ENCODE measurements at regions not wholly inside any gene's neighbourhood (a gene's known extent, or its start where the extent isn't known, plus 50 kb on each side); places are given as distances from the start of the nearest gene placed in this dataset.
A peak's percentile ranks its signal among the peaks of the same experiment; 100 is the strongest.

DNA sequence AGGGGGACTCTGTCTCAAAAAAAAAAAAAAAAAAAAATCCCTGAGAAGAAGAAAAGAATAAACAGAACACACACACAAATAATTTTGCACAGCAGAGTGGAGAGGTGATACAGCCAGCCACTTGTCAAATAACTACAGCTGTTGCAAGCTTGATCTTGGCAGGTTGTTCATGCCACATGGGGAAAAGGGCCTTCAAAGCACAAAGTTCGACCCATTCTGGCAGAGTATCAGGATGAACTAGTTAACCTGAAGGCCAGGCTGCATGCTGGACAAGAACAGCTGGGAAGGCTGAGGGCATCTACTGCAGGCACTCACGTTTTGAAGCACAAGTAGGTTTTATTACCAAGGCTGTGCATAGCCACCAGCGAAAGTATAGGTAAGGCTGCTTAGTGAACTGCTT lies 104.1 kb downstream of the KCTD15 start:
- DNase-seq, result no peak

DNA sequence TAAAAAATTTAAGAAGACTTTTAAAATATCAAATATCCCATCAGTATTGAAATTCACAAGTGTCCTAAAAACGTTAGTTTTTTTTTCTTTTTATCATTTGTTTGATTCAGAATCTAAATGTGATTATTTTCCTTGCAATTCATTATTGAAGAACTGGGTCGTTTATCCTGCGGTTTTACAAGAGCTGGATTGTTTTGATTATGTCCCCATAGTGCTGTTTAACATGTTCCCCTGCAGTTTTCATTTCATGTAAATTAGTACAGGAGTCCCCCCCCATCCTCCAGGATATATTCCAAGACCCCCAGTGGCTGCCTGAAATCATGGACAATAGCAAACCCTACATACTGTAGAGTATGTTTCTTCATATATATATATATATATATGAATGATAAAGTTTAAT lies 105.7 kb downstream of the KCTD15 start:
- no peak for DNase-seq

DNA sequence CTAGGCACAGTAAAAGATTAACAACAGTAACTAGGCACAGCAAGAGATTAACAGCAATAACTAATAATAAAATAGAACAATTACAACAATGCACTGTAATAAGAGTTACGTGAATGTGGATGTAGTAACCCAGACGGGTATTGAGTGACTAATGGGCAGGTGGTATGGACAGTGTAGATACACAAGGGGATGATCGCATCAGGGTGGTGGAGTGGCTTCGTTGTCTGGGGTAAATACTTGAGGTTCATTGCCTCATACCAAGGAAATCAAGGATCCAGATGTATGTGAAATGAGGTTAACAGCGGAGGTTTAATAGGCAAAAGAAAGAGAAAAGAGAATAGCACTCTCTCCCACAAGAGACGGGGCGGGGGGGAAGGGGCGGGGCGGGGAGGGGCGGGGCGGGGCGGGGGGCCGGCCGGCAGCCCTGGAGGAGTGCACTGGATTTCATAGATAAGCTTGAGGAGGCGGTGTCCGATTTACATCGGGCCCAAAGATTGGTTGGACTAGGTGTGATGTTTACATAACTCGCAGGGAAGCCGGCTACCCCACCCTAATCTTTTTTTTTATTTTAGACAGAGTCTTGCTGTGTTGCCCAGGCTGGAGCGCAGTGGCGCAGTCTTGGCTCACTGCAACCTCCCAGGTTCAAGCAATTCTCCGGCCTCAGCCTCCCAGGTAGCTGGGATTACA lies 106.3 kb downstream of the KCTD15 start:
- DNase-seq, result no peak

DNA sequence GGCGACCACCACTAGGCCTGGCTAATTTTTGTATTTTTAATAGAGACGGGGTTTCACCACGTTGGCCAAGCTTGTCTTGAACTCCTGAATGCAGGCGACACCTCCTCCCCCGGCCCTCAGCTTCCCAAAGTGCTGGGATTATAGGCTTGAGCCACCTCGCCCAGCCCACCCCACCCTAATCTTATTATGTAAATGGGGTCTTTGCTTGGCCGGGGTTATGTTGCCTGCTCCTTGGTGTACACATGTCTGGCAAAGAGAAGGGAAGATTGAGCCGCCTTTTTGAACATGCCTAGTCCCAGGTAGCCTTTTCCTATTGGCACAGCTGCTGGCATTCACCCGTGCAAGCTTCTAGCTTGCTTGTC lies 106.8 kb downstream of the KCTD15 start:
- no peak for DNase-seq

DNA sequence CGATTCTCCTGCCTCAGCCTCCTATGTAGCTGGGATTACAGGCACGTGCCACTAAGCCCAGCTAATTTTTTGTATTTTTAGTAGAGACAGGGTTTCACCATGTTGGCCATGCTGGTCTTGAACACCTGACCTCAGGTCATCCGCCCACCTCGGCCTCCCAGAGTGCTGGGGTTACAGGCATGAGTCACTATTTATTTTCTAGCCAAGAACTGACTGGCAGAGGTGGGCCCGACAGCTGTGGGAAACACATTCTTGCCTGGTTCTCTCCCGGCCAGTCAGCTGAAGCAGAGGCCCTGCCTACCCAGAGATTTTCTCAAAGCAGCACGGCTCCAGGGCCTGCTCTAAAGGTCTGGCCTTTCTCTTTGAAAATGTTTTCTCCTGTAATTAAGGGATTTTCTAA lies 108.0 kb downstream of the KCTD15 start:
- DNase-seq, result no peak

DNA sequence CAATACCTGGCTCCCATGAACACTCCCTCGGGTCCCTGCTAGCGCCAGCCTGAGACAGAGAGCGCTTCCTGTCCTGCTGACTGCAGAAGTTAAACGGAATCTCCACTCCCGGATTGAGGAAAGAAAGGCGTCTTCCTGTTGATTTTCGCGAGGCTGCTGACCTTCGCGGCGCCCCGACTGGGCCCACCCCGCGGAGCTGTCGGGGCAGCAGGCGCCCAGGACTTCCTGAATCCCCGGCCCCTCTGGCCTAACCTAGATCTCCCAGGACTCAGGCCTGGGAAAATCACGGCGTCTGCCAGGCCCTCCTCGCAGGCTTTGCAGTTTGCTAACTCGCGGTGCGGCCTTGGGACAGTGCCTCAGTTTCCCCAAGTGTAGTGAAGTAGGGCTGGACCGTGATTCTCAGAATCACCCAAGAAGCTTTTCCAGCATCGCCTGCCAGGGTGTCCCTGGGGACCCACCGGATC lies 108.8 kb downstream of the KCTD15 start:
- DNase-seq, result no peak

DNA sequence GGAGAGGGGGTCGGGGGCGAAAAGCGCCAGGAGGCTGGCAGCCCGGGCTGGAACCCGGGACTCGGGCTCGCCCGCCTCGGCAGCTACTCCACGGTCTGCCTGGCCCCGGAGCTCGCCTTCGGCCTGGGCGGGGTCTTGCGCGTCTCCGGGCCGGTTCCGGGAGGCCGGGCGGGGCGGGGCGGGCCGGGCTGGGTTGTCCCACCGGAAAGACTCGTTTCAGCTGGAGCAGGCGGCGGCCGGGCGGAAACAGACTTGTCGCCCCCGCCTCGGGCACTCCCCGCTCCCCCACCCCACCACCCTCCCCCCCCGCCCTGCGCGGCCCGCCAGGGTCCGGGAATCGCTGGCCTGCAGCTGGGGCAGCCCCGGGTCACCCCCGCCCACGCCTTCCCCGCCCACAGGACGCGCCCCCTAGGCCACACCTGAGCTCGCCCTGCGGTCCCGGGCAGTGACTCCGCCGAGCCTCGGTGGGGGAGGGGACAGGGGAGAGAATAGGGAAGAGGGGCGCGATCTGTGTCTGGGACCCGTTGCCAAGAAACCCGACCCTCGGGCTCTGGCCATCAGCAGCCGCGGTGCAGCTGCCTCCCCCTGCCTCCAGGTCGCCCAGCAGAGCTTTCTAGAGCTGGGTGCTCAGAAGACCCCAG lies 109.4 kb downstream of the KCTD15 start:
- DNase-seq, result peak; percentile 30

DNA sequence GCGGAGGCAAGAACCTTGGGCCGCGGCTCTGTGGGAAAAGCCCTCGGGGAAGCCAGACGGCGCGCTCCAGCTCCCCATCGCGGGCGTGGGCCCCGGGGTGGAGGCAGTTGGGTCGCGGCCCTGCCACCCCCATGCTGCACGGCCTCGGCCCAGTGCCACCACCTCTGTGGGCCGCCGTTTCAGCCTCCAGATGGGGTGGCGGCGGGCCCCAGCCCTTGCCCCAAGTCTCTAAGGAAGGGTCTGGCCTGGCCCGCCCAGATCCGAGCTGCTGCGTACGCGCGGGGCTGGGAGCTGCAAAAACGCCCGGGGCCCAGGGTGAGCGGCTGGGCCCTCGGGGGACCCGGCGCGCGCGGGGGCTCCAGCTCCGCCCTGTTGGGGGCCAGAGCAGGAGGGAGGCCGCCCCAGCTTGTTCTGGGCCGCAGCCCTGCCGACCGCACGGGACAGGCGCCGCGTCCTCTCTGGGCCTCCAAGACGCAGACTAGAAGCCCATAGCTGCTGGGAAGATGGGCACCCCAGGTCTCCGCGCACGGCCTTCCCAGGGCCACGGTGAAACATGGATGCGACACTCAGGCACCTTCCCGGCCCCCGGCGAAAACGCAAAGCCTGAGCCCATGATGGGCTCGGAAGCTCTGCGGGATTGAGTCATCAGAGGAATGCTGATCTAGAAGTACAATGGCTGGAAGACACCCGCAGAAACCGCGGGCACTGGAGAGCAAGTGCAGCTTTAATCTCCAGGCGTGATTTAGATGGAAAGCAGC lies 110.1 kb downstream of the KCTD15 start:
- DNase-seq, result no peak

DNA sequence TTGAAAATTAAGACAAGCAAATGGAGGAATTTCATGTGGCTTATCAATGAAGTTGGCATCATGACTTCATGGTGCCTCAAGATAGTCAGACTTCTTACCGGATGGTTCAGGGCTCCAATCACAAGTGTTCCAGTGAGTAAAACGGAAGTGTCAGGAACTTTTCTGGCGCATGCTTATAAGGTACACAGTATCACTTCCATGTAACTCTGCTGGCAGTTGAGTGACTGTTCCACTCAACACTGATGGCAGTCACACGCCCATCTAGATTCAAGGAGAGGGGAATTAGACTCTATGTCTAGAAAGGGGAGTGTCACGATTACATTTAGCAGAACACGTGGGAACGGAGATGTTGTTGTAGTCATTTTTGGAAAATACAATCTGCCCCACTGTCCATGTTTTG lies 114.3 kb downstream of the KCTD15 start:
- DNase-seq, result no peak

DNA sequence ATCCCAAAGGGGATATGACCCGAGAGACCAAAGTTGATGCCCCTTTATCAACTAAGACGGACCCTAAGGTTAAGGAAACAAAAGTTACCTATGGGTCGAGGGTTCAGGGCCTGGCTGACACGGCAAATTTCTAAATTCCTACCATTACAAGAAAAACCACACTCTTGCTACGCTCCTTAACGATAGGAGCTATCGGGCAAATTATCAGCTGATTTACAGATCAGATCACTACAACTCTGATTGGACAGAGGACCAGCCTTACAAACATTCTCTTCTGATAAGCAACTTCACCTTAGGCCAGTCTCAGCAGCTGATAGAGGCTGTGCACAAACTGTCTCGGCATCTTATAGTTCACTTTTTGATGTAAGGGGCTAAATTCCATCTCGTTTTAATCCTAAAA lies 117.9 kb downstream of the KCTD15 start:
- DNase-seq, result no peak

DNA sequence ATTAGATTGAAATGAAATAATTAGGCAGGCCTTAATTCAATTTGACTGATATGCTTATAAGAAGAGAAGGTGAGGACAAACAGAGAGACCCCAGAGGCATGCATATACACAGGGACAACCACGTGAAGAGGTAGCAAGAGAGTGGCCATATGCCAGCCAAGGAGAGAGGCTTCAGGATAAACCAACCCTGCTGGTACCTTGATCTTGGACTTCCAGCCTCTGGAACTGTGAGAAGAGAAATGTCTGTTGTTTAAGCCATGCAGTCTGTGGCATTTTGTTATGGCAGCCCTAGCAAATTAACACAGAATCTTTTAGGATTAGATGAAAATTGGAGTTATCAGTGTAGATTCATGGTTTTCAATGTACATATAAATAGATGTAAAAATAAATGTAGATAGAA lies 120.1 kb downstream of the KCTD15 start:
- DNase-seq, result no peak

DNA sequence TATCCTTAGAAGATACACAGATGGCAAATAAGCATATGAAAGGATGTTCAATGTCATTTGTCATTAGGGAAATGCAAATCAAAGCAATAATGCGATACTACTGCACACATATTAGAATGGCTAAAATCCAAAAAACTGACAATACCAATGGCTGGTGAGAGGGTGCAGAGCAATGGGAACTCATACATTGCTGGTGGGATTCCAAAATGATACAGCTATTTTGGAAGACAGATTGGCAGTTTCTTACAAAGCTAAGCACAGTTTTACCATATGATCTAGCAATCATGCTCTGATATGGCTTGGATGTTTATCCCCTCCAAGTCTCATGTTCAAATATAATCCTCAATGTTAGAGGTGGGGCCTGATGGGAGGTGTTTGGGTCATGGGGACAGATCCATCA lies 122.6 kb downstream of the KCTD15 start:
- no peak for DNase-seq

DNA sequence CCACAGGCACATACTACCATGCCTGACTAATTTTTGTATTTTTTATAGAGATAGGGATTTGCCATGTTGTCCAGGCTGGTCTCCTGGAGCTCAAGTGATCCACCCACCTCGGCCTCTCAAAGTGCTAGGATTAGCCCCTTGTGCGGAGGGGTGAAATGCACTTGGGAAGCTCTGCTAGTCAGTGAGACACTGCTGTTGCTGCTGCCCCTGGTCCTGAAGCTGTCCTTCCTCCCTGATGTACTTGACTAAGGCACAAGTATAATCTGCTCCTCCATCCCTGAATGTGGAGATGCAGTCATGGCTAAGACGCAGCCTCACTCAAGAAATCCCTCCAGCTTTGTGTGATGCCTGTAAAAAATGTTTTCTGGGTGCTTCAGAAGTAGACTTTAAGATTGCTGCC lies 124.5 kb downstream of the KCTD15 start:
- DNase-seq, result no peak

DNA sequence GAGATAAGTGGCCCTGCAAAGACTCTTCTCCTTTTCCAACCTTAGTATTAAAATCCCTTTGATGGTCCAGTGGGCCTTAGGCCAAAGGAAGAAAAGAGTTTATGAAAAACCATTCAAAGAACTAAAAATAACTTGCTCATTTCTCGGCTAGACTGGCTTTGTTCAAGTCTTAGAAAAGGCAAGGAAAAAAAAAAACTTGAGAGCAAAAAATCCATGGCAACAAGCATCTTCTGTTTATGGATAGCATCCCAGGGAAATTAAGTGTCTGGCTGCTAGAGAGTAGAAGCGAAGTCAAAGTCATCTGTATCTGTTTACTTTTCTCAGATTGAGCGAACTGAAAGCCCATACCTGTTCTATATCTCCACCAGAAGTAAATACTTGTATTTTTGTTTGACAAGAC lies 129.6 kb downstream of the KCTD15 start:
- no peak for DNase-seq

DNA sequence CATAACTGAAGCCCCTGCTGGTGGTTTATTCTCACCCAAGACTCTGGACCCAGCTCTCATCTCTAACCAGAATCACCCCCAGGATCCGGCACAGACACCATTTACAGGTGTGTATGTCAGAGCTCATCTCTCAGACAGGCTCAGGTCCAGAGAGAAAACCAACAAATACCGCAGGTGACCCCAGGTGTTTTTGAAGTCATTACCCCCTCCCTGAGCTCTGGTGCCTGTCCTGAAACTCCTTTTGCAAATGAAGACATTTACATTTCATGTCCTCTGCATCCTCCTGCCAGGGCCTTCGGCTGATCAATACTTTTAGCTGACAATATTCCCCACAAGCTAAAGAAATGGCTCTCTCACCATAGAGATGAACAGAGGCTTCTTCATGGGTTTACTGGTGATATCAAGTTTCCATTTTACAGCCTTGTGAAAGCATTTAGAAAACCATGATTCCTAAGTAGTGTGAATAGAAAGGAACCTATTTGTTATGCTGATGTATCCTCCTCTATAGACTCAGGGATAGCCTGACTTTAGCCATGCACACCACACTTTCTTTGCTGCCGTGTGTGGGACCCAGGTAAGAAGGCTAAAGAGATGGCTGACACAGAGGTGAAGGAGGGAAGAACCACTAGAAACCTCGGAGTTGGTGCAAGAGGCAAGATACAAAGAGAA lies 131.3 kb downstream of the KCTD15 start:
- no peak for DNase-seq

DNA sequence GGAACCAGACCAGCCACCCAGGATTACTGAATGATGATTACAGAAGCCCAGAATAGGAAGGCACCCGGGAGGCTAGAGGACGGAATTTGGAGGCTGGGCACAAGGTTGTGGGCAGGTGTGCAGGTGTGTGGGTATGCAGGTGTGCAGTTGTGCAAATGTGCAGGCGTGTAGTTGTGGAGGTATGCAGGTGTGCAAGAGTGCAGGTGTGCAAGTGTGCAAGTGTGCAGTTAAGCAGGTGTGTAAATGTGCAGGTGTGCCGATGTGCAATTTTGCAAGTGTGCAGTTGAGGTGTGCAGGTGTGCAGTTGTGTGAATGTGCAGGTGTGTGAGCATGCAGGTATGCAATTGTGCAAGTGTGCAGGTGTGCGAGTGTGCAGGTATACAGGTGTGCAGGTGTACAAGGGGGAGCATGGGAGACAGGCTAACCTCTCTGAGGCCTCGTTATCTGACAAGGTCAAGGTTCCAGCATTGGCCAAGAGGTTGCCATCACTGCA lies 131.8 kb downstream of the KCTD15 start:
- DNase-seq, result no peak

DNA sequence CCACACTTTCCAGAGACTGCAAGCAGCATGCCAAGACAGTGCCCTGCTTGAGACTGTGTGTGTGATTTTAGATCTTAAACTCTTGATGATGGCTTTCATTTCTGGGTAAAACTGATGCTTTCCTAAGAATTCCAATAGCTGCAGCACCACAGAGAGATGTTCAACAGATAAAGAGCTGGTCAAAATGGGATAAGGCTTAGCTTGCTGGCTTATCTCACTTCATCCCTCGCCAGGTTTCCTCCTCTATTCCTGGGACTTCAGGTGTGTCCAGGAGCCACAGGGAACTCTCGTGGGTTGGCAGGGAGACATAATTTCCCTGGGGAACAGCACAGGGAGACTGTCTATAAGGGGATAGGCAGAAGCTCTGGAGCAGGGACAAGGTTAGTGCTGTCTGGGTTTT lies 137.3 kb downstream of the KCTD15 start:
- no peak for DNase-seq

DNA sequence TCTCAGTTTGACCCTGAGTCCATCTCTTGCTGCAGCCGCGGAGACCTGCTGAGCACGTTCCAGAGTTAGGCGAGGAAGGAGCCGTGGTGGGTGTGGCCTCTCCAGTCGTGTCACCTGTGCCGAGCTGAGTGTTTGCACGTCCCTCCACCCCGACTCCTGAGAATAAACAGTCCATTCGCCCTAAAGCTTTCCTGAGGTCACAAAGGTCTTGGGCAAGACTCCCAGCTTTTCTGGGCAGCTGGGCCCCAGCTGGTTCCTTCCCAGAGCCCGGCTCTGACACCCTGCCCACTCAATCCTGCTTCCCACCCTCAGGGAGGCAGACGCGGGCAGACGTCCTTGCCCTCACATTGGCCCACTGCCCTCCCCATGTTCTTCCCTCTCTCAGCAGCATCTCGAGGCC lies 142.2 kb downstream of the KCTD15 start:
- DNase-seq, result no peak

DNA sequence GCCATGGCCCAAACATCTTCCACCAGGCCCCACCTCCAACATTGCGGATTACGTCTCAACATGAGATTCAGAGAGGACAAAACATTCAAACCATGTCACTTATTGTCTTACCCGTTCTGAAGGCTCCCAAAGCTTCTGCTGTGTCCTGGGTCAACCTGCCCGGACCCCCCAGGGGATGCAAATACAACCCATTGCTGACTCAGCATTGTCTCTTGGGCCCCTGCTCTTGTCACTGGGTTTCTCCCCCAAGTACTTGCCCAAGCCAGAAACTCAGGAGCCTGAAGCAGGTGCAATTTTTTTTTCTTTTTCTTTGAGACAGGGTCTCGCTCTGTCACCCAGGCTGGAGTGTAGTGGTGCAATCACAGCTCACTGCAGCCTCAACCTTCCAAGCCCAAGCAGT lies 144.5 kb downstream of the KCTD15 start:
- no peak for DNase-seq

DNA sequence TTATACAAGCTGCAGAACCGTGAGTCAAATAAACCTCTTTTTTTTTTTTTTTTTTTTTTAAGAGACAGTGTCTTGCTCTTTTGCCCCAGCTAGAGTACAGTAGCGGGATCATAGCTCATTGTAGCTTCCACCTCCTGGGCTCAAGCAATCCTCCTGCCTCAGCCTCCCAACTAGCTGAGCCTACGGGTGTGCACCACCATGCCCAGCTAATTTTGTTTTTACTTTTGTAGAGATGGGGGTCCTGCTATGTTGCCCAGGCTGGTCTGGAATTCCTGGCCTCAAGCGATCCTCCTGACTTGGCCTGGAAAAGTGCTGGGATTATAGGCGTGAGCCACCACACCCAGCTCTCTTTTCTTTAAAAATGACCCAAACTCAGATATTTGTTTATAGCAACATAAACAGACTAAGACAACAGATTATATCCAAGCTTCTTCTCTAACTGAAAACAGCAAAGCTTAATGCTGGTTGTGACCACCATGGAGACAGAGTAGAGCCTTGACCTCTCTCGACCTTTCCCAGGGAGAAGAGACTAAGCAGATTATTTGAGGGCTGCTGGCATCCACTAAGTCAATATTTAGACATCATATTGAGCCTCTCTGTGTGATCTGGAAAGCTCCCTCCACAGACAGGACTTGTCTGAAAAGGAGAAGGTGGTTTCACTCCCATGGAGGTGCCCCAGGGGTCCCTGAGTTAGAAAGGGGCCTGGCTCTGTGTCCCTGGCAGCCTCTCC lies 150.0 kb downstream of the KCTD15 start:
- DNase-seq, result no peak

DNA sequence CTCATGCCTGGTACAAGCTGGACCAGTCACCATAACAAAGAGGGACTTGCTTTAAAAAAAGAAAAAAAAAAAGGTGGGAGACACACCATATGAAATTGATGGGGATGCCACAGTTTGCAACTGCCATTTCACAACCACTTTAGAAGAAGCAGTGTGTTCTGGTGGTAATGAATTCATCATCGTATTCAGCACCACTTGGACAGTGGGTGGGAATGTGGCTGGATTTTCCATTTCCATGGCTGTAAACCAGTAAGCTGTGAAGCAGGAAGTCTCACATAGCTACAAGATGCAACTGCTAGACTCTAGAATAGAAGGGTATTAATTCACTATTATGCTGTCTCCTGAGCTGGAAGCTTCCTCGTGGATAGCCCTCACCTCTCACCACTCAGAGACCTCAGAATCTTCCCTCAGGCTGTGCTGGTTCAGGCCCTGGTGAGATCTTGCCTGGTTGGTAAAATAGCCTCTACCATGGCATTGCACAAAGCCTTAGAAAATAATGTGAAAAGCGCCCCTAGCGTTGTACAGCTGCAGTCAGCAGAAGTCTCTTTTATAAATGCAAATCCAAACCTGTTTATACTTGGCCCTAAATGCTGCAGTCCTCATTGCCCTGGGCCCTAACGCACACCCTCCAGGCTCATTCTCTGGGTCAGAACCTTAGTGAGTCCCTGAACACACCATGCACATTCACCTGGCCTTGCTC lies 150.7 kb downstream of the KCTD15 start:
- DNase-seq, result no peak

DNA sequence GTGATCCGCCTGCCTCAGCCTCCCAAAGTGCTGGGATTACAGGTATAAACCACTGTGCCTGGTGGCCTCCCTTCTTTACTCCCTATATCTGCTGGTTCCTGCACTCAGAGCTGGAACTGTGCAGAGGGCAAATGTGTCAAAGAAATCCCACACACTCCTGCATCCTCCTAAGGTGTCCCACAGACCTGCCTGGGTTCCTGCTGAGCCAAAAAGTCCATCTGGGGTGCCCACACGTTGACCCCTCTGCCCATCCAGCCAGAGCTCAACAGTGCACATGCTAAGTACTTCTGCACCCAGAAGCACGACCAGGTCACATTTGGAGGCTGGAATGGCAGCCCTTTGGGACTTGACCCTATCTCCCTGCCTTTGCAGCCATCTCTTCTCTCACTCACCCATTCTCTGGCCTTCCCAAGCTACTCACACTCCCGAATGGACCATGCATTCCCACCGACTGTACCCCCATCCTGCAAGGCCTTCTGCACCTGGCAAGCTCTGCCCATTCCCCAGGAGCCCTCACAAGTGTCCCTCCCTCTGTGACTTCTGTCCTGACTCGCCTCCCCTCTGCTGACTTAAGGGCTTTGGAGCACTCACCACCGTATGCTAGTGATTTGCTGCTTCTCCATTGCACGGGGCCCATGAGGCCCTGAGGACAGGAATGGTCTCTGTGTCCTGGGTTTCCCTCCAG lies 152.1 kb downstream of the KCTD15 start:
- DNase-seq, result no peak
